ENCODE measurements at regions not wholly inside any gene's neighbourhood (a gene's known extent, or its start where the extent isn't known, plus 50 kb on each side); places are given as distances from the start of the nearest gene placed in this dataset.

DNA sequence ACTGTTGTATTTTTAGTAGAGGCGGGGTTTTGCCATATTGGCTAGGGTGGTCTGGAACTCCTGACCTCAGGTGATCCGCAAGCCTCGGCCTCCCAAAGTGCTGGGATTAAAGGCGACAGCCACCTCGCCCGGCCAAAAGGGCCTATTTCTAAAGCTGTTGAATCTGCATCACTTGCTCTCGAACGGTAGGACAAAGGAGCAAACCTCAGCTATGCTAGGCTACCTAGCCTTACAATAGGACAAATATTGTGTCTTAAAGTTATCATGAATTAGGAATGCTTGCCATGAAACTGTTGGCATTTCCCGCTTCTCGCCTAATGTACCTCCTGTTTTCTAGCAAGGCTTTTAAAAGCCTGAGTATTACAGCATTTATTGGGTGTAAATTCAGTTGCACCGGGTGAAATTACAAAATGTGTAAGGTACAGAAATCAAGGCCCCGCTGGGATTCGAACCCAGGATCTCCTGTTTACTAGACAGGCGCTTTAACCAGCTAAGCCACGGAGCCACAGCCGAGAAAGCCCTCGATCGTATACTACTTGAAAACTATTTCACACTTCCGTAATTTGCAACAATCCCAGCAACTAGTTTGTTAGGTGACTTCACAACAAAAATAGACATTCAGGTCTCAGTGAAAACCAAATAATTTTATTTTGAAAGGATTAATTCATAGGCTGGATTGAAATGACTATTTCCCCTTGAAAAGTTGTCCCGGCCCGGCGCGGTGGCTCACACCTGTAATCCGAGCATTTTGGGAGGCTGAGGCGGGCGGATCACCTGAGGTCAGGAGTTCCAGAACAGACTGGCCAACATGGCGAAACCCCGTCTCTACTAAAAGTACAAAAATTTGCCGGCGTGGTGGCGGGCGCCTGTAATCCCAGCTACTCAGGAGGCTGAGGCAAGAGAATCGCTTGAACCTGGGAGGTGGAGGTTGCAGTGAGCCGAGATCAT lies 211.6 kb upstream of the ZNF184 start:
- no peaks in the 10 kb centered on the region for H3K36me3 ChIP-seq
- no peak for DNase-seq
- no peak overlapping the region for H3K27ac ChIP-seq (replicated peaks)
- H3K27me3 ChIP-seq (ENCODE audit: low read depth), result peaks cover 66% of the 10 kb centered on the region
- intact Hi-C loops (cut with micrococcal nuclease), result no loop called here
- no peak overlapping the region for H3K4me3 ChIP-seq
- peaks cover 9% of the 10 kb centered on the region for H3K4me1 ChIP-seq
- peaks cover 26% of the 10 kb centered on the region for H3K9me3 ChIP-seq (replicated peaks)
- TF ChIP-seq, protein P1, sequence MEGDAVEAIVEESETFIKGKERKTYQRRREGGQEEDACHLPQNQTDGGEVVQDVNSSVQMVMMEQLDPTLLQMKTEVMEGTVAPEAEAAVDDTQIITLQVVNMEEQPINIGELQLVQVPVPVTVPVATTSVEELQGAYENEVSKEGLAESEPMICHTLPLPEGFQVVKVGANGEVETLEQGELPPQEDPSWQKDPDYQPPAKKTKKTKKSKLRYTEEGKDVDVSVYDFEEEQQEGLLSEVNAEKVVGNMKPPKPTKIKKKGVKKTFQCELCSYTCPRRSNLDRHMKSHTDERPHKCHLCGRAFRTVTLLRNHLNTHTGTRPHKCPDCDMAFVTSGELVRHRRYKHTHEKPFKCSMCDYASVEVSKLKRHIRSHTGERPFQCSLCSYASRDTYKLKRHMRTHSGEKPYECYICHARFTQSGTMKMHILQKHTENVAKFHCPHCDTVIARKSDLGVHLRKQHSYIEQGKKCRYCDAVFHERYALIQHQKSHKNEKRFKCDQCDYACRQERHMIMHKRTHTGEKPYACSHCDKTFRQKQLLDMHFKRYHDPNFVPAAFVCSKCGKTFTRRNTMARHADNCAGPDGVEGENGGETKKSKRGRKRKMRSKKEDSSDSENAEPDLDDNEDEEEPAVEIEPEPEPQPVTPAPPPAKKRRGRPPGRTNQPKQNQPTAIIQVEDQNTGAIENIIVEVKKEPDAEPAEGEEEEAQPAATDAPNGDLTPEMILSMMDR (IDR thresholded peaks at IDR 0.05; ENCODE audit: borderline replicate concordance), result no peak

DNA sequence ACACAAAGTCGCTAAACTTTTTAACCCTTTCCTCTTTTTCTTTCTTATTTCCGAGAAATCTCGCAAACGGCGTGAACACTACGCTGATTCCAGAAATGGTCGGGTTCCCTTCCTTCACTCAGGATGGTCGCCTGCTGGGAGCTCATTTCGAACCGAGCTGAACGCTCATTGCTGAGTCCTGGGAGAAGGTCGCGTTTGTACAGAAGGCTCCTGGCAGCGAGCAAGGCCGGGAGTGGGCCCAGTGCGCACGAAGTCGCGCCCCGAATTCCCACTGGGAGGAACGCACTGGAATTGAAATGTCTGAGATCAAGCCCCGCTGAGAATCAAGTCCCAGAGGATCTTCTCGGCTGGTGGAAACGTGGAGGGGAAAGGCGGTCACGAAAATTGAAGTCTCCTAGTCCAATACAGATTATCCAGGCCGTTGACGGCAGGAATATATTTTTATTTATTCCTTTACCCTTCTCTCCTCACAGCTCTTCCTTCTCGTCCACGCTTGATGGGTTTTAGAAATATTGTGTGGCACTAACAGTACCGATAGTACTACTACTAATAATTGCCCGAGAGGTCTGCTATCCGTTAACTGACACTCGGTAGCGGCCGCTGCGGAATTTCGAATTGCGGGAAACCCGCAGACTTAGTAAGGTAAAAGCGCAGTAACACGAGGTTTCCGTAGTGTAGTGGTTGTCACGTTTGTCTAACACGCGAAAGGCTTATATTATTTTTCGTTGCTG lies 207.2 kb upstream of the ZNF184 start:
- Histone ChIP-seq H3K4me3 (no peak overlapping the region), H3K4me1 (no peaks in the 10 kb centered on the region), H3K36me3 (no peaks in the 10 kb centered on the region), H3K27me3 (ENCODE audit: low read depth) (peaks cover 87% of the 10 kb centered on the region), H3K9me3 (replicated peaks) (peaks cover 10% of the 10 kb centered on the region), H3K27ac (replicated peaks) (no peak overlapping the region)
- TF ChIP-seq, protein P1 (IDR thresholded peaks at IDR 0.05; ENCODE audit: borderline replicate concordance), result no peak
- DNase-seq, result no peak
- intact Hi-C loops (cut with micrococcal nuclease), result no loop called here

DNA sequence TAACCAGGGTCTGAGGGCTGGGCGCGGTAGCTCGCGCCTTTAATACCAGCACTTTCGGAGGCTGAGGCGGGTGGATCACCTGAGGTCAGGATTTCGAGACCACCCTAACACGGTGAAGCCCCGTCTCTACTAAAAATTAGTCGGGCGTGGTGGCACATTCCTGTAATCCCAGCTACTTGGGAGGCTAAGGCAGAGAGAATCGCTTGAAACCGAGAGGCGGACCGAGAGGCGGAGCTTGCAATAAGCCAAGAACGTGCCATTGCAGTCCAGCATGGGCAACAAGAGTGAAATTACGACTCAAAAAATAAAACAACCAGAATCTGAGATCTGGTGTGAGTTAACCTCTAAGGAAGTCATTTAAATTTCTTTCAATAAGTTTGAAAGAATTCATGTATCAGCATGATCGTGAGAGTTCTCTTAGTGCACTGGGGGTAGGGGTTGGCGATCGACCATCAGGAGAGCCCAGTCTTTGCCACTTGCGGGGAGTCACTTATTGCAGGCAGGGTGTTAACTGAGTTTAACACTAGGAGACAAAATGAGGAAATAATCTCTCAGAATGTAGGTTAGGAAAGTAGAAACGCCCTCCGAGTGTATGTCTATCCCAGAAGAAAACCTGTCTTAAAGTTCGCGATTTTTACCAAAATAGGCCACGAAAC lies 206.5 kb upstream of the ZNF184 start:
- intact Hi-C loops (cut with micrococcal nuclease), result no loop called here
- Histone ChIP-seq H3K9me3 (replicated peaks) (peaks cover 4% of the 10 kb centered on the region), H3K27me3 (ENCODE audit: low read depth) (peaks cover 93% of the 10 kb centered on the region), H3K36me3 (no peaks in the 10 kb centered on the region), H3K27ac (replicated peaks) (no peak overlapping the region), H3K4me1 (no peaks in the 10 kb centered on the region), H3K4me3 (no peak overlapping the region)
- no peak for DNase-seq
- TF ChIP-seq, protein P1 (IDR thresholded peaks at IDR 0.05; ENCODE audit: borderline replicate concordance), result no peak

DNA sequence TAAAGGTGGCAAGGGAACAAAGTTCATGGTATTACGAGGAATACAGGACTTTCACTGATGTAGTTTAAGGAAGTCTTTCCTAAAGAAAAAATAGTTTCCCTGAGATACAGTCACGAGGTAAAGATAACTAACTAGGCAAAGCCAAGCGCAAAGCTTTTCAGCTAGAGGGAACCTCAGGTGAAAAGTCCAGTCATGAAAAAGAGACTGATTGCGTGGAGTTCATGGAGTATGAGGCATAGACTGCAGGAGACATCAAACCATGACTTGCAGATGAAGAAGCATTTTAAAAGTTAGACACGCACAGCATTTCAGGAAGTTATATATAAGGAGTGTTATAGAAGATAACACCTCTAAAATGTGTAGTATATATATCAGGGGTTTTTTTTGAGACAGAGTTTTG lies 205.6 kb upstream of the ZNF184 start:
- TF ChIP-seq, protein P1 (IDR thresholded peaks at IDR 0.05; ENCODE audit: borderline replicate concordance), result no peak
- no peak overlapping the region for H3K4me3 ChIP-seq
- no peak for DNase-seq
- no peaks in the 10 kb centered on the region for H3K9me3 ChIP-seq (replicated peaks)
- H3K27me3 ChIP-seq (ENCODE audit: low read depth), result peaks cover 98% of the 10 kb centered on the region
- no peak overlapping the region for H3K27ac ChIP-seq (replicated peaks)
- intact Hi-C loops (cut with micrococcal nuclease), result no loop called here
- H3K36me3 ChIP-seq, result no peaks in the 10 kb centered on the region
- H3K4me1 ChIP-seq, result no peaks in the 10 kb centered on the region

DNA sequence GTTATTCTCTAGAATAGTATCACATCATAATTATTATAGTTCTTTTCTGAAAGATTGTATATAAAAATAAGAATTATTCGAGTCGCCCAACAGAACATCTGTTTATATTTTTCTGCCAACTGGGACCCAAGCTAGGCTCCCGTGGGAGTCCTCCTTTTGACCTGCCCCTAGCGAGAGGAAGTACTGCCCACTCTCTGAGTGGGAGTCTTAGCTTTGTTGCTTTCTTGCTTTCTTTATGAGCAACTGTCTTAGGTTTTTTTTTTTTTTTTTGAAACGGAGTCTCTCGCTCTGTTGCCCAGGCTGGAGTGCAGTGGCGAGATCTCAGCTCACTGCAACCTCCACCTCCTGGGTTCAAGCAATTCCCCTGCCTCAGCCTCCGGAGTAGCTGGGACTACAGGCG lies 202.0 kb upstream of the ZNF184 start:
- H3K27me3 ChIP-seq (ENCODE audit: low read depth), result peaks cover 100% of the 10 kb centered on the region
- intact Hi-C loops (cut with micrococcal nuclease), result no loop called here
- no peaks in the 10 kb centered on the region for H3K36me3 ChIP-seq
- H3K9me3 ChIP-seq (replicated peaks), result no peaks in the 10 kb centered on the region
- H3K27ac ChIP-seq (replicated peaks), result no peak overlapping the region
- DNase-seq, result no peak
- H3K4me1 ChIP-seq, result no peaks in the 10 kb centered on the region
- H3K4me3 ChIP-seq, result no peak overlapping the region
- TF ChIP-seq, protein P1 (IDR thresholded peaks at IDR 0.05; ENCODE audit: borderline replicate concordance), result no peak
